ENCODE measurements at regions not wholly inside any gene's neighbourhood (a gene's known extent, or its start where the extent isn't known, plus 50 kb on each side); places are given as distances from the start of the nearest gene placed in this dataset.
"Not testable (repeated sequence)": the region's sequence is repeated elsewhere in the genome, so short reads cannot be mapped to it uniquely, and the experiment has no call there.

- Histone ChIP-seq H3K4me3 (no peak overlapping the region), H3K27ac (no peak overlapping the region)
Measured at GRCh38 chr2:185347445-185347844, 391.2 kb upstream of the FSIP2 start.

GRCh38 chr2:185360776-185361175 is 377.8 kb upstream of the FSIP2 start:
- no peak overlapping the region for H3K27ac ChIP-seq
- H3K4me3 ChIP-seq, result no peak overlapping the region

- no peak overlapping the region for H3K4me3 ChIP-seq
- no peak overlapping the region for H3K27ac ChIP-seq
Measured at GRCh38 chr2:185372188-185372587, 366.4 kb upstream of the FSIP2 start.

GRCh38 chr2:185373229-185373628 is 365.4 kb upstream of the FSIP2 start:
- Histone ChIP-seq H3K27ac (no peak overlapping the region), H3K4me3 (no peak overlapping the region)

- no peak overlapping the region for H3K27ac ChIP-seq
- no peak overlapping the region for H3K4me3 ChIP-seq
Measured at GRCh38 chr2:185374878-185375277, 363.7 kb upstream of the FSIP2 start.

GRCh38 chr2:185375731-185376130 is 362.9 kb upstream of the FSIP2 start:
- H3K4me3 ChIP-seq, result no peak overlapping the region
- no peak overlapping the region for H3K27ac ChIP-seq

GRCh38 chr2:185381631-185382030 is 357.0 kb upstream of the FSIP2 start:
- H3K27ac ChIP-seq, result no peak overlapping the region
- no peak overlapping the region for H3K4me3 ChIP-seq

- Histone ChIP-seq H3K27ac (no peak overlapping the region), H3K4me3 (no peak overlapping the region)
Measured at GRCh38 chr2:185384822-185385560, 353.6 kb upstream of the FSIP2 start.

- no peak overlapping the region for H3K27ac ChIP-seq
Measured at GRCh38 chr2:185388226-185388625, 350.4 kb upstream of the FSIP2 start.

GRCh38 chr2:185391543-185391942 is 347.1 kb upstream of the FSIP2 start:
- Histone ChIP-seq H3K4me3 (no peak overlapping the region), H3K27ac (no peak overlapping the region)

More at GRCh38 chr2:185388226-185388625, 350.4 kb upstream of the FSIP2 start:
- no peak overlapping the region for H3K4me3 ChIP-seq

- no peak overlapping the region for H3K4me3 ChIP-seq
- H3K27ac ChIP-seq, result no peak overlapping the region
Measured at GRCh38 chr2:185393091-185393490, 345.5 kb upstream of the FSIP2 start.

GRCh38 chr2:185402474-185402873 is 336.1 kb upstream of the FSIP2 start:
- Histone ChIP-seq H3K4me3 (no peak overlapping the region), H3K27ac (no peak overlapping the region)

GRCh38 chr2:185404578-185404977 is 334.0 kb upstream of the FSIP2 start:
- Histone ChIP-seq H3K4me3 (no peak overlapping the region), H3K27ac (no peak overlapping the region)

GRCh38 chr2:185417111-185417510 is 321.5 kb upstream of the FSIP2 start:
- H3K4me3 ChIP-seq, result no peak overlapping the region
- no peak overlapping the region for H3K27ac ChIP-seq

- H3K4me3 ChIP-seq, result no peak overlapping the region
- H3K27ac ChIP-seq, result no peak overlapping the region
Measured at GRCh38 chr2:185417688-185418087, 320.9 kb upstream of the FSIP2 start.

GRCh38 chr2:185424958-185425629 is 313.5 kb upstream of the FSIP2 start:
- H3K4me3 ChIP-seq, result peak overlapping the region in 2 of 7 experiments; percentile 7 to 23

GRCh38 chr2:185428000-185428399 is 310.6 kb upstream of the FSIP2 start:
- Histone ChIP-seq H3K27ac (no peak overlapping the region), H3K4me3 (no peak overlapping the region)

More at GRCh38 chr2:185424958-185425629, 313.5 kb upstream of the FSIP2 start:
- not testable (repeated sequence) for H3K27ac ChIP-seq

- no peak overlapping the region for H3K27ac ChIP-seq
- no peak overlapping the region for H3K4me3 ChIP-seq
Measured at GRCh38 chr2:185433824-185434223, 304.8 kb upstream of the FSIP2 start.

GRCh38 chr2:185436787-185437372 is 301.7 kb upstream of the FSIP2 start:
- Histone ChIP-seq H3K27ac (no peak overlapping the region), H3K4me3 (no peak overlapping the region)

- H3K27ac ChIP-seq, result no peak overlapping the region
- H3K4me3 ChIP-seq, result no peak overlapping the region
Measured at GRCh38 chr2:185441486-185442005, 297.1 kb upstream of the FSIP2 start.

- H3K27ac ChIP-seq, result no peak overlapping the region
- H3K4me3 ChIP-seq, result no peak overlapping the region
Measured at GRCh38 chr2:185456517-185456916, 282.1 kb upstream of the FSIP2 start.
